Hepatocyte (in vitro differentiated cells): ENCODE measurements at regions not wholly inside any gene's neighbourhood (a gene's known extent, or its start where the extent isn't known, plus 50 kb on each side); places are given as distances from the start of the nearest gene placed in this dataset.

Experiments used
- EZH2 ChIP-seq: fragments of 200-600 bp; sonication (generic); IDR thresholded peaks from 2 replicates; pipeline ENCODE4 v1.6.1; 2016; ENCODE audit warnings: antibody characterized with exemption, mild to moderate bottlenecking, borderline replicate concordance
- EZH2phosphoT487 ChIP-seq: fragments of 200-600 bp; sonication (generic); IDR thresholded peaks from one replicate; pipeline ENCODE4 v1.6.1; 2018; ENCODE audit warnings: antibody characterized with exemption, mild to moderate bottlenecking, low read depth, moderate library complexity; ENCODE audit not compliant: unreplicated experiment, severe bottlenecking
- TF ChIP-seq, protein P1 (sequence below): fragments of 200-600 bp; sonication (generic); IDR thresholded peaks from 2 replicates; pipeline ENCODE4 v1.5.1; 2016; ENCODE audit warnings: antibody characterized with exemption, mild to moderate bottlenecking; ENCODE audit not compliant: poor library complexity

- TF ChIP-seq EZH2, result no peak
- TF ChIP-seq, protein P1, sequence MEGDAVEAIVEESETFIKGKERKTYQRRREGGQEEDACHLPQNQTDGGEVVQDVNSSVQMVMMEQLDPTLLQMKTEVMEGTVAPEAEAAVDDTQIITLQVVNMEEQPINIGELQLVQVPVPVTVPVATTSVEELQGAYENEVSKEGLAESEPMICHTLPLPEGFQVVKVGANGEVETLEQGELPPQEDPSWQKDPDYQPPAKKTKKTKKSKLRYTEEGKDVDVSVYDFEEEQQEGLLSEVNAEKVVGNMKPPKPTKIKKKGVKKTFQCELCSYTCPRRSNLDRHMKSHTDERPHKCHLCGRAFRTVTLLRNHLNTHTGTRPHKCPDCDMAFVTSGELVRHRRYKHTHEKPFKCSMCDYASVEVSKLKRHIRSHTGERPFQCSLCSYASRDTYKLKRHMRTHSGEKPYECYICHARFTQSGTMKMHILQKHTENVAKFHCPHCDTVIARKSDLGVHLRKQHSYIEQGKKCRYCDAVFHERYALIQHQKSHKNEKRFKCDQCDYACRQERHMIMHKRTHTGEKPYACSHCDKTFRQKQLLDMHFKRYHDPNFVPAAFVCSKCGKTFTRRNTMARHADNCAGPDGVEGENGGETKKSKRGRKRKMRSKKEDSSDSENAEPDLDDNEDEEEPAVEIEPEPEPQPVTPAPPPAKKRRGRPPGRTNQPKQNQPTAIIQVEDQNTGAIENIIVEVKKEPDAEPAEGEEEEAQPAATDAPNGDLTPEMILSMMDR, result no peak
- TF ChIP-seq EZH2phosphoT487, result no peak
These were observed 572.4 kb upstream of the NCAM2 start for GRCh38 chr21:20425856-20426255.
